SK-N-SH treated with all-trans-retinoic acid at 6 μM for 48 hours (cell line): ENCODE measurements at regions not wholly inside any gene's neighbourhood (a gene's known extent, or its start where the extent isn't known, plus 50 kb on each side); places are given as distances from the start of the nearest gene placed in this dataset.

ENCODE experiments used
- ATAC-seq: fragments of 200-7000 bp; cut with Tn5 transposase; 3 replicates; pipeline ENCODE4 v1.9.1; 2020; ENCODE audit warnings: mild to moderate bottlenecking, moderate library complexity
- ARNTL ChIP-seq: fragments of 450-650 bp; formaldehyde crosslinking; IDR thresholded peaks from 2 replicates; pipeline ENCODE4 v1.5.0; 2020; ENCODE audit warnings: low read depth, mild to moderate bottlenecking, moderate library complexity, borderline replicate concordance
- BACH2 ChIP-seq: fragments of 250-450 bp; sonication (Bioruptor Pico); IDR thresholded peaks from 2 replicates; pipeline ENCODE4 v1.9.0; 2021; ENCODE audit warnings: mild to moderate bottlenecking, borderline replicate concordance
- CSDC2 ChIP-seq: fragments of 250-450 bp; sonication (Bioruptor Pico); IDR thresholded peaks from 2 replicates; pipeline ENCODE4 v1.5.0; 2020; ENCODE audit warnings: mild to moderate bottlenecking, moderate library complexity
- CSRNP3 ChIP-seq: fragments of 250-450 bp; sonication (Bioruptor Pico); IDR thresholded peaks from 2 replicates; pipeline ENCODE4 v1.5.1; 2021; ENCODE audit warnings: mild to moderate bottlenecking, moderate library complexity
- ESRRG ChIP-seq: fragments of 250-450 bp; sonication (Bioruptor Pico); IDR thresholded peaks from 2 replicates; pipeline ENCODE4 v1.6.1; 2021; ENCODE audit warnings: mild to moderate bottlenecking
- GLIS3 ChIP-seq: fragments of 250-450 bp; sonication (Bioruptor Pico); IDR thresholded peaks from 2 replicates; pipeline ENCODE4 v1.5.0; 2020; ENCODE audit warnings: mild to moderate bottlenecking, moderate library complexity
- ISL1 ChIP-seq: fragments of 250-450 bp; sonication (Bioruptor Pico); IDR thresholded peaks from 2 replicates; pipeline ENCODE4 v2.1.2; 2022; ENCODE audit warnings: mild to moderate bottlenecking, moderate library complexity
- OSR1 ChIP-seq: fragments of 250-450 bp; sonication (Bioruptor Pico); IDR thresholded peaks from 2 replicates; pipeline ENCODE4 v1.8.0; 2022; ENCODE audit warnings: moderate library complexity, mild to moderate bottlenecking, inconsistent platforms
- PATZ1 ChIP-seq: fragments of 250-450 bp; sonication (Bioruptor Pico); IDR thresholded peaks from 2 replicates; pipeline ENCODE4 v1.8.0; 2020; ENCODE audit warnings: mild to moderate bottlenecking, moderate library complexity, borderline replicate concordance
- POU6F1 ChIP-seq: fragments of 250-450 bp; sonication (Bioruptor Pico); IDR thresholded peaks from 2 replicates; pipeline ENCODE4 v1.8.0; 2021; ENCODE audit warnings: low read depth, mild to moderate bottlenecking, moderate library complexity, borderline replicate concordance
- PPARA ChIP-seq: fragments of 250-450 bp; sonication (Bioruptor Pico); IDR thresholded peaks from 2 replicates; pipeline ENCODE4 v1.5.0; 2020; ENCODE audit warnings: mild to moderate bottlenecking, borderline replicate concordance
- RARB ChIP-seq: fragments of 250-450 bp; sonication (Bioruptor Pico); IDR thresholded peaks from 2 replicates; pipeline ENCODE4 v1.8.0; 2021; ENCODE audit warnings: mild to moderate bottlenecking, moderate library complexity
- SNAI2 ChIP-seq: fragments of 250-450 bp; sonication (Bioruptor Pico); IDR thresholded peaks from 2 replicates; pipeline ENCODE4 v1.5.0; 2020; ENCODE audit warnings: mild to moderate bottlenecking, moderate library complexity
- TOX ChIP-seq: fragments of 250-450 bp; sonication (Bioruptor Pico); IDR thresholded peaks from 2 replicates; pipeline ENCODE4 v1.8.0; 2021; ENCODE audit warnings: mild to moderate bottlenecking, moderate library complexity, borderline replicate concordance
- TSHZ2 ChIP-seq: fragments of 250-450 bp; sonication (Bioruptor Pico); IDR thresholded peaks from 2 replicates; pipeline ENCODE4 v1.5.0; 2020; ENCODE audit warnings: mild to moderate bottlenecking, moderate library complexity
- ZC3H10 ChIP-seq: fragments of 250-450 bp; sonication (Bioruptor Pico); IDR thresholded peaks from 2 replicates; pipeline ENCODE4 v1.5.1; 2021; ENCODE audit warnings: mild to moderate bottlenecking, moderate library complexity
- ZFP3 ChIP-seq: fragments of 250-450 bp; sonication (Bioruptor Pico); IDR thresholded peaks from 2 replicates; pipeline ENCODE4 v1.5.0; 2020; ENCODE audit warnings: mild to moderate bottlenecking, moderate library complexity
- ZFP30 ChIP-seq: fragments of 450-650 bp; formaldehyde crosslinking; IDR thresholded peaks from 2 replicates; pipeline ENCODE4 v1.5.0; 2022; ENCODE audit warnings: mild to moderate bottlenecking, moderate library complexity
- ZNF565 ChIP-seq: fragments of 450-650 bp; formaldehyde crosslinking; conservative IDR thresholded peaks from 2 replicates; pipeline ENCODE4 v1.5.0; 2020; ENCODE audit warnings: low read depth, mild to moderate bottlenecking, moderate library complexity
- ZNF70 ChIP-seq: fragments of 450-650 bp; formaldehyde crosslinking; IDR thresholded peaks from 2 replicates; pipeline ENCODE4 v1.5.0; 2020; ENCODE audit warnings: mild to moderate bottlenecking, moderate library complexity
- ZNF8 ChIP-seq: fragments of 450-650 bp; formaldehyde crosslinking; IDR thresholded peaks from 2 replicates; pipeline ENCODE4 v1.5.0; 2020; ENCODE audit warnings: mild to moderate bottlenecking, moderate library complexity

GRCh38 chr5:40431734-40432133 lies 248.0 kb upstream of the PTGER4 start:
- TF ChIP-seq ISL1 (no peak), TOX (CRISPR knock-in tag) (no peak), RARB (CRISPR knock-in tag) (no peak), CSRNP3 (no peak), BACH2 (CRISPR knock-in tag) (no peak), OSR1 (no peak), ZNF70 (CRISPR knock-in tag) (no peak), ZNF565 (CRISPR knock-in tag) (no peak), TSHZ2 (CRISPR knock-in tag) (no peak), ZC3H10 (CRISPR knock-in tag) (no peak), ZNF8 (CRISPR knock-in tag) (no peak), ZFP3 (CRISPR knock-in tag) (no peak), PPARA (CRISPR knock-in tag) (no peak), ESRRG (CRISPR knock-in tag) (no peak)
- TF ChIP-seq, all 23 proteins: peak for 0
- ATAC-seq, result no peak

- no peak for ATAC-seq
- no peak for TF ChIP-seq TOX (CRISPR knock-in tag)
- TF ChIP-seq ISL1, result no peak
- TF ChIP-seq OSR1, result no peak
- no peak for TF ChIP-seq ZFP3 (CRISPR knock-in tag)
- TF ChIP-seq ESRRG (CRISPR knock-in tag), result no peak
- no peak for TF ChIP-seq CSDC2 (CRISPR knock-in tag)
- no peak for TF ChIP-seq ZFP30 (CRISPR knock-in tag)
- no peak for TF ChIP-seq PATZ1 (CRISPR knock-in tag)
- no peak for TF ChIP-seq ZC3H10 (CRISPR knock-in tag)
Measured at GRCh38 chr5:40430101-40430710, 249.5 kb upstream of the PTGER4 start.

GRCh38 chr5:40429258-40430100 lies 250.2 kb upstream of the PTGER4 start:
- ATAC-seq, result no peak

More at GRCh38 chr5:40429258-40430100, 250.2 kb upstream of the PTGER4 start:
- TF ChIP-seq TOX (CRISPR knock-in tag) (no peak), ARNTL (CRISPR knock-in tag) (no peak), SNAI2 (CRISPR knock-in tag) (no peak), TSHZ2 (CRISPR knock-in tag) (no peak), RARB (CRISPR knock-in tag) (no peak), POU6F1 (CRISPR knock-in tag) (no peak), GLIS3 (CRISPR knock-in tag) (no peak), PPARA (CRISPR knock-in tag) (no peak), ZFP3 (CRISPR knock-in tag) (no peak), CSRNP3 (no peak), ZNF8 (CRISPR knock-in tag) (no peak)
